ENCODE measurements at regions not wholly inside any gene's neighbourhood (a gene's known extent, or its start where the extent isn't known, plus 50 kb on each side); places are given as distances from the start of the nearest gene placed in this dataset.
"Not testable (repeated sequence)": the region's sequence is repeated elsewhere in the genome, so short reads cannot be mapped to it uniquely, and the experiment has no call there.

DNA sequence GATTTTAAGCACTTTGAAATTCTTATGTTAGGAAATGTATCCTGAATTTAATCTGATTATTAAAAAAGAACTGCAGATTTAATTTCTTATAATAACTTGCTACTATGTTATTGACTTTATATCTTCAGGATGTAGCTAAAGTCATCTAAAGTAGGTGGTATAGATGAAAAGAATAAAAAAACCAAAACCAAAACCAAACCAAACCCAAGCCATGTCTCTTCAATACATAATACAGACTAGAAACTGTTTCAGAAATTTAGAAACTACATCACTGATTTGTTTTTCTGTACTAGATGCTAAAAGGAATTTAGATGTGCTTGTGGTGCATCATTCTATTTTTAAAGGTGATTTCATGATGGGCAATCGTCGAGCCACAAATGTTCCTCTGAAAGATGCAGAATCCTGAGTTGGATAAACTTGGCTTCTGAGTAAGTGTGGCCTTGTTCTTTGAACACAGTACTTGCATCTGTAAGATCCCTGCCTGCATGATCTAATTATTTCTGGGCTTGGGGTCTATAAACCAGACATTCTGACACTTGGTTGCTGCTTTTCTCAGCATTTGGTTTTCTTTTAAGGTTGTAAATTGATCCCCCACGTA, 287.1 kb upstream of the SUCLG2 start:
- DNase-seq: no peak

DNA sequence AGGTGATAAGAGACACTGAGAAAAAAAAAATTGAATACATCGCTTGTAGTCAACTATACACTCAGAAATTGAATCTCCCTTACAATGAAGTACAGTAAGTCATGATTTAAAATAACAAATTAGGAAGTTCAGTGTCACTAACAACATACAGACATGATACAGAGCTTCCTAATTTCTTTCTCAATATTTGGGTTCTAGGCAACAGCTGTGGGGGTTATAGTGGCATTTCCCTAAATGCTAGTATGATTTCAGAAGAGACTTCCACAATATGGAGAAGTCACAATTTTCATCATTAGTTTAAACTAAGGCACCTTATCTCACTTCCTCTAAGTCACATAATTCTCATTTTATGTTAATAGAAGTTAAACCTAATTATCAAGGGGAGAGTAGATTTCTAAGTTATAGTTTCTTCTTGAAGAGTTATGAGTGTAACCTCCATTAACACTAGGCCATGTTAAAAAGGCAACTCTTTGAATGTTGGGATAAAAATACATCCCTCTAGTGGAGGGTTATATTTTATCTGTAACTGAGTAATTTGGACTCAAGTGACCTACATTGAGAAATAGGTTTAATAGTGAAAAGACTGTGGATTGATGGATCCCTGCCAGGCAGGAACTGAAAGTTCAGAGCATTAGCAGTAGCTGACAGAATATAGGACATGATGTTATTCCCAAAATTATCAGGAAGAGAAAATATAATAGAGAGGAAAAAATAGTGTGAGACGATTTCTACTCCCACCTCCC, 286.0 kb upstream of the SUCLG2 start:
- no peak for DNase-seq

DNA sequence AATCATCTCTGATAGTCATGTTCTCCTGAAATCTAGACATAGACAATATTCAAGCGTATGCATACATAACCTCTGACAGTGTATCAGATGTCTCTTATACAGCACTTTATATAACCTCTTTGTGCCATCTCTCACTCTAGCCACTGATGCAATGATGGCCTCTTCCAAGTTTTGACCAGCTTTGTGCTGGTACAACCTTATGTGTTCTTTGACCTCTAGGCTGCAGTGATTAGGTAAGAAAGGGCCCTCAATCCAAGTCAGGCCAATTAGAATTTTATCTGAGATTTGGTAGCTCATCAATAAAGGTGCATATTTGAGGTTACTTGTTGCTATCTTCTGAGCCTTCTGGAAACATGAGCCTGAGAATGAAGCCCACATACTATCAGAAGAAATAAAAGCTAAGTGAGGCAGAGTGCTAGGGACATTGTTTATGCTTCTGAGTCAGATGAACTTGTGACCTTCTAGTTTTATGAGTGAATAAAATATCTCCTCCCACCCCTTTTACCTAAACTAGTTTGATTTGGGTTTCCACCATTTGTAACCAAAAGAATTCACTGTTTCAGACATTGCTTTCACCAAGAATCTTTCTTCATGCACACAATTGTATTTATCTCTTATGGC, 283.2 kb upstream of the SUCLG2 start:
- DNase-seq: no peak

DNA sequence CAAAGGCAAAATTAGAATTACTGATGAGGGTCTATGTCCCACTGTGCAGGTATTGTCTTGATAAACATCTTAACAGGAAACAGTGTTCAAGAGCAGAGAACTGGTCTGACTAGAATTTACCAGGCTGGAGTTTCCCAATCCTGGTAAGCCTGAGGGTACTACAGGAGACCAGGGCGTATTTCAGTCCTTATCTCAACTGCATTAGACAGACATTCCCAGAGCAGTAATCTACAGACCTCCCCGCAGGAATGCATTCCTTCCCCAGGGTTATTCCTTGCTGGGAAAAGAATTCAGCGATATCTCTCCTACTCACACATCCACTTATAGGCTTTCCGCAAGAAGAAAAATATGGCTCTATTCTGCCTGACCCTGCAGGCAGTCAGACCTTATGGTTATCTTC, 276.0 kb upstream of the SUCLG2 start:
- DNase-seq: not testable (repeated sequence)

DNA sequence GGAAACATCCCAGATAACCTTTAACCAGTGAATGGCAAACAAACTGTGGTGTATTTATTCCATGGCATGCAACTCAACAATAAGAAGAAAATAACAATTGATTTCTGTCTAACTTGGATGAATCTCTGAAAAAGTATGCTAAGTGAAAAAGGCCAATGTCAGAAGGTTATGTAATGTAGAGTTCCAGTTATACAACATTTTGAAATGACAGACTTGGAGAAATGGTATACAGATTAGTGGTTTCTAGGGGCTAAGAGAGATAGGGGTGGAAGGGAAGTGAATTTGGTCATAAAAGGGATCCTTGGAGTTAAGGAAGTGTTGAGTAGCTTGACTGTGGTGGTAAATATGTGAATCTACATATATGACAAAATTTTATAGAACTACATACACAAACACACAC, 269.4 kb upstream of the SUCLG2 start:
- no peak for DNase-seq

DNA sequence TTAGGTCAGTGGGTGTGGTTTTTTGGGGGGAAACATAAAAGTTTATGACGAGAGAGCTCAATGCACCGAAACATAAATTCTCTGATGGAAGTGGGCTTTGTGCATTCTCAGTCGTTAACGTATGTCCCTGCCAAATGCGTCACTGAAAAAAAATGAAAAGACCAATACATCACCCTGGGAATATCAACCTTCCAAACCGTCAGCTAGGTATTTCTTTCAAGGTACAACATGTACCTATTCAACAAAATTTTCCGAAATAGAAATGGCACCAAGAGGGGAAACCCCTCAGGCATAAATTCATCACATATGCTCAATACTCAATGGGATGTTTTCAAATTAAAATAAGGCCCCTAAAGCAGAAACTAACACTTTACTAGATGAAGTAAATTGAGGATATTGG, 266.6 kb upstream of the SUCLG2 start:
- DNase-seq: no peak

DNA sequence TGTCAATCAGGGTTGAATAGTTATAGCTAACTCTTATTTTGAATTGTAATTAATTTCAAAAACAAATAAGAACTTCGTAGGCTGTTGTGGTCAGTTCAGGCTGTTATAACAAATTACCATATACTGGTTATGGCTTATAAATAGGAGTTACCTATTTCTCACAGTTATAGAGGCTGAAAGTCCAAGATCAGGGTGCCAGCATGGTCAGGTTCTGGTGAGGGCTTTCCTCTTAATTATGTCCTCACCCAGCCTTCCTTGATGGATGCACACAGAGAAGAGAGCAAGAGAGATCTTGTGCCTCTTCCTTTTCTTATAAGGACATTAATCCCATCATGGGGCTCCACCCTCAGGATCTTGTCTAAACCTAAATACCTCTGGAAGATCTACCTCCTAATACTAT, 265.9 kb upstream of the SUCLG2 start:
- DNase-seq: no peak

DNA sequence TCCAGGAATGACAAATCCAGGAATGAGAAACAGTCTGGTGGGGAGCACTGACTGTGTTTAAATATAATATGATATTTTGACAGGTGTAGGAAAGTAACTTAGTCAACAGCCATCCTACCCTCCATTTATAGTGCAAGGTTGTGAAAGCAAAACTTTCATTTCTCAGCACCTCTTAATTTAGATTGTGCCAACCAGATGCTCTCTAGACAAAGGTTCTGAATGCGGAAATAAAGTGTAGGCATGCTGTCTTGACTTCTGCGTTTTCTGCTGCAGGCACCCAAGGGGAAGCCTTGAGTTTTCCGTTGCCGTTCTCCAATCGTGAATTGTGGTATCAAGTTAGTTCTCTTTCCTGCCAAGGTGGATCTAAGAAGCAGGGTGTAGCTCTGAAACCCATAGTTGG, 261.9 kb upstream of the SUCLG2 start:
- DNase-seq: no peak

DNA sequence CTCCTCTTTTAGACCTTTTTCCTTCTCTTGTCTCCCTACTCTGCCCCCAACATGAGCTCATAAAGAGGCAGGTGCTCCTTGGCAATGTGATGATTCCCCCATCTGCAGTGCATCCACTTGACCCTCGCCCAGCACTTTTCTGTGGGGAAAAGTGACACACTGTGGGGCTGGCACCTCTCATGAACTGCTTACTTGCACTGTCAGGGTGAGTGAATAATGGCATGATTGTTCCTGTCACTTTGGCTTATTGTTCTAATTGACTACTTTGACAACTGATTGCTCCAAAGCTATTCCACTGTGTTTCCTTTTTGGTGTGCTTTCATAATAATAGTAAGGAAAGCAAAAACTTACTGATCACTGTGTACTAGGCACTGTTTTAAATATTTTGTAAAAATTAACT, 253.3 kb upstream of the SUCLG2 start:
- DNase-seq: no peak

DNA sequence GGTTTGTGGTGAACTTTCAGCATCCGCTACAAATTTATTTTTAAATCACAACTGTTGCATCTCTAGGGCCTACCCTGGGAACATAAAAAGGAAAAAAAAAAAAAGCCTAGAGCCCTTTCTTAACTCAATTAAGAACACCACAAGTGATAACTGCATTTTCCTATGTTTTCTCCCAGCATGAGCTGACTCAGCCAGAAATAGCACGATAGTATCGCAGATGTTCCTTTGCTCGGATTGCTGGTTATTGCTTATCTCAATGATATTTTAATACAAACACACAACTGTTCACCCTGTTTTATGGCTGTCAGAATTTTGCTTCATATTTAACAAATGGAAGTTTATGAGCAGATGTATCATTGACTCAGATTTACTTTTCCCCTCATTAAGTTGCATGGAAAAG, 251.8 kb upstream of the SUCLG2 start:
- DNase-seq: no peak

DNA sequence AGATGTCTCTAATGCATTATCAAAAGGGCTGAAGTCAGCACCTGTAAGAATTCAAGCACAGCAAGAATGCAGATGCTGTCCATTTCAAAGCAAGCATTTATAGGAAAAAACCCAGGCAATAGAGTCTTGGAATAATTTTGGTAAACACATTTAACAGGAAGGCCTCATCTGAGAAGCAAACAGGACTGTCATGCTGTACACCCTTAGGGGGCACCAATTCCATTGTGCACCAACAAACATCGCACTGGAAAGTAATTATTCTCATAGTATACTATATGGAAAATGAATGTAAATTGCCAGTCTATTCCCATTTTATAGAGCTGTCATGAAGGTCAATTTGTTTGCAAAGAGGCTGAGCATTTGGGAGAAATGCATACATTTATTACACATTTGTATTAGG, 247.3 kb upstream of the SUCLG2 start:
- DNase-seq: no peak

DNA sequence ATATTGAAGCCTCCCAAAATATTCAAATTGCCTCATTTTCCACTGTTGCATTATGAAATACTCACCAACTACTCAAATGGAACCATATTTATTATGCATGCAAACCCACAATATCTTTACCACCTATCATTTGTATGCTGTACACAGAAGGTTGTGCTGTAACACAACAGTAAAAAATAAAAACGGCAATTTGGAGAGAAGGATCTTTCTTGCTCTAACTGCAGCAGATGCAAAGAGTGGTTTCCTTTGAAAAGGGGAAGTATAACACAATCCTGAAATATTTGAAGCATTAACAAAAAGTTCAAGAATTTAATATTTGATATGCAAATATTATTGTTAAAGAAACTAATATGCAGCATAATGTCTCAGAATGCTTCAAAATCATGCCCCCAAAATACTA, 244.5 kb upstream of the SUCLG2 start:
- DNase-seq: no peak

DNA sequence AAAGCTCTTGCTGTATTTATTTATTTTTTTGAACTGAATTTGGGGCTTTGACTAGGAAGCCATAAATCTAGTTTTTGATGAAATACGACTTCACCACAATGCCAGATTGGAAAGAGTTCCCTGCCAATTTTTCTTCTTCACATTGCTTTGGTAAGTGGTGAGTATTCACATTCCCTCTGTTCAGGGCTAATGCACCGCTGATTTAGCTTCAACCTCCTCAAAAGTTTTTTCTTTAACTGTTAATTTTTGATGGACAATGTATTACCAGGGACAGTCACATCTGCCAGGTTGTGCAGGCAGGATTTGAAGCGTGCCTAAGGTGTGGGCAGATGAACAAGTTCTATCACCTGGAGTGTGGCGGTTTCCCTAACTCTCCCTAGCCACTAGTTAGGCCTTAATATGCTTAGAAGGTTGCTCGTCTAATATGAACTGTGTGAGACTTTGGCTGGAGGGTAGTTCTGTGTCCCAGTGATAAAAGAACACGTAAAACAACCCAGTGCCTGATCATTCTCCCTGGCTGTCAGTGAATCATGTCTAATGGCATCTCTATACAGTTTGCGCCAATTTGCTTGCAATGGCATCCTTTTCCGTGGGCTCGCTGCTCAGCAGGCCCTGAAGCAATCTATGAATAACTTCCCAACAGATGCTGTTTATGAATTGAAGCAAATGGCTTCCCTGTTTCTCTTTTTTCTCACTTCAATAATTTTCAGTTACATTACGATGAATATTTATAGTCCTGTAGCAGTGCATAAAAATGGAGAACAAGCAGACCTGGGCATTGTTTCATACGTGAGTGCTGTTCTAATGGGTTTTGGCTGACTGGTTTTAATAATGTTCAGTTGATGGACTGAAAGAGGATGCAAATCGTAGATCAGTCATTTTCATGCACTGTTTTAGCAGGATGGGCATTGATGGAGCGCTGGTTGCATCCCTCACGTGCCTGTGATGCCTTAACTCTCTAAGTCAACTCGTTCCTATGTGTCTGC, 243.2 kb upstream of the SUCLG2 start:
- no peak for DNase-seq

DNA sequence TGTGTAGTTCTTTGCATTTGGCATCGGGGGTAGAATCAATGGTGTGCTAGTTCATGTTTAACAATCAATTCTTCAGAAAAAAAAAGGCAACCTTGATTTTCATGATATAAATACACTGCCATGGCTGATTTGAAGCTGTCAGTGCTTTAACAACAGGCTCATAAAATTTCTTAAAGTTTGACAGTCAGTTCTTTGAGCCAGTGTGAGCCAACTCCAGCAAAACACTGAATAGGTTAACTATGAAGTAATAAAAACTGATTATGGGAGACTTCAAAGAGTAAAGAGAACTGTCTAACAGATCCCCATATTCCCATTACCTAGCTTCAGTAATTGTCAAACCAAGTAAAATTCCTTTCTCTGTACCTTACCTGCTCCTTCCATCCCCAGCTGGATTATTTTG, 241.7 kb upstream of the SUCLG2 start:
- no peak for DNase-seq

DNA sequence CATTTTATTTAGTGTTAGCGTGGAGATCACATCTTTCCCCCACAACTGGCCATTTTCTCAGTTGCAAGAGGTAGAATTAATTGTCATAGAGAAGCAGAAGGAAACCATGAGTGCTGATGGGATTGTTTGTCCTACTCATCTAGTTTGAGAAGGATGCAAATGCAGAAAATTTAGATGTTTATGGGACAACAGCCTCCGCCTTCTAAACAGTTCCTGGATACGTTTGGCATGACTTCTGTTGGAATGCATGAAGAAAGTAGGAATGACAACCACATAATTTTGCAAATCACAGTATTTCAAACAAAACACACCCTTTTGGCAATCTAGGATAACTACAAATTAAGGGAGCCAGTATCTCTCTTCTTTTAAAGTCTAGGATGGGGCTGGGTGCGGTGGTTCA, 240.1 kb upstream of the SUCLG2 start:
- DNase-seq: no peak

DNA sequence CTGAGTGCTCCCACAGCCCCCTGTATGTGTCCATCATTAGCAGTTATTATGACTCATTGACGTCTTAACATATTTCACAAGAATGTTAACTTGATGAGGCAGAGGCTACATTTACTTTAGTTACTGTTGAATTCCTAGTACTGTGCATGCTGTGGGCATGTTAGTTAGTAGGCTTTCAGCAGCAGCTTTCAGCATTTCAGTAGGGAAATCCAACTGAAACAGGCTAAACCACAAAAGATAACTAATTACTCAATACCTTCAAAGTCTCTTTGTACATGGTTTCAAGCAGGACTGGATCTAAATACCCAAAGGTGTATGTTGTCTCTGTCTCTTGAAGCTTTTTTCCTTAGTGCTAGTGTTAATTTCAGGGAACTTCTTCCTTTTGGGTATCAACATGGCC, 229.9 kb upstream of the SUCLG2 start:
- DNase-seq: no peak

DNA sequence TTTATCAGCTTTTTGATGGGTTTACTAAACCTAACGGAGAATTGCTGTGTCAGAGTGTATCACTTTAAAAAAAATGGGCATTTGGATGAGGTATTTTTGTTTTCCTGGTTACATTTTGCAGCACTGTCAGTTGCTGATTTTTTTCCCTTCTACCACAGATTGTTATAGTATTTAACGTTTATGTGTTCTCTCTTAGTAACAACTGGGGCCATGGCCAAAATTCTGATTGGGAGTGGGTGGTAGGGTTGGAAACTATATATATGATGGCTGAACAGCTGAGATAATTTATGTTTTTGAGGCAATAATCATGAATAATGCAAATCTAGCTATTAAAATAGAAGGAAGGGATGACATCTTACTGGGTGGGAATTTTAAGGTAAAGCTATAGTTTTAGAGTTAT, 229.4 kb upstream of the SUCLG2 start:
- no peak for DNase-seq

DNA sequence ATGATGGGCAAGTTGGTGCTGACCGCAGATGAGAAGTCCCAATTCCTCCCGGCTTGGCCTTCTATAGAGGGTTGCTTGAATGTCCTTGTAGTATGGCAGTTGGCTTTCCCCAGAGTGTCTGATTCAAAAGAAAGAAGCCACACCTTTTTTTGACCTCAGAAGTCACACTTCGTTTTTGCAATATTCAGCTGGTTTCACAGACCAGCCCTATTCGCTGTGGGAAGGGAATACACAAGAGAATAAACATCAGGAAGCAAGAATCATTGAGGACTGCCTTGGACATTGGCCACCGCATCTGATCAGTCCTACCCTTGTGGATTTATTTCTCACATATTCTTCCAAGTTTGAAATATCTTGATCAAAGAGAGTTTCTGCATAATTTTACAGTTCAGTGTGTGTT, 228.6 kb upstream of the SUCLG2 start:
- DNase-seq: no peak

DNA sequence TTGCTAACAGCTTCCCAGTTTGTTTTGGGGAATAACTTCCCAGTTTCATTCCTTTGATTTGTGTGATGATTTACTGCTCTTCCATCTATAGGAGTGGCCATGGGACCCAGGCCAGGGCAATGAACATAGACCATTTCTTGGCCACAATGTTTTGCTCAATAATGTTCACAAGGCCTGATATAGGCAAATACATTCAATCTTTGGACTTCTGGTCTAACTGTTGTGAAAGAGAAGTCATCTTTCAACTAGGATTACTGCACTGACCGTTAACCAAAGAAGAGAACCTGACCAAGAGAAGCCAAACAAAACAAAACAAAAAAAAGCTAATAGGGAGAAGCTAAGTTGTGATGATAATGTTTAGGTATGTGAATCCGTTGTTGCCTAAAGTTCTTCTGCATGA, 221.8 kb upstream of the SUCLG2 start:
- no peak for DNase-seq

DNA sequence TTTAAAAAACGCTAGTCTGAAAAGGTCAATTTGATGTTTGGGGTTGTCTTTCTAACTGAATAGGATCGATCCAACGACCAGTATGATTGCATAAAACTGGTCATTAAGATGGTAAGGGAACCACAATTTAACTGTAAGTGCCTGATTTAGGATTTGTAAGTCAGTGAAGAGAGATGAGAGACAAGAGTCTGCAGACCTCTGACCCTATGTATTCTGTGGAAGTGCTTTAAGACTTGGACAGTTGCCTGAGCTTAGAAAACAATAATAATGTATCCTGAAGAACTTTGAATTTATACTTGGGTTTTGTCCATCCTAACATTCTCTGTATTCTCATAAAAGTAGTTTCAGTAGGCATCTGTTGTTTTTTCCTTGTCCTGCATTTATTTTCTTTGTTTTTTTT, 221.4 kb upstream of the SUCLG2 start:
- DNase-seq: no peak

DNA sequence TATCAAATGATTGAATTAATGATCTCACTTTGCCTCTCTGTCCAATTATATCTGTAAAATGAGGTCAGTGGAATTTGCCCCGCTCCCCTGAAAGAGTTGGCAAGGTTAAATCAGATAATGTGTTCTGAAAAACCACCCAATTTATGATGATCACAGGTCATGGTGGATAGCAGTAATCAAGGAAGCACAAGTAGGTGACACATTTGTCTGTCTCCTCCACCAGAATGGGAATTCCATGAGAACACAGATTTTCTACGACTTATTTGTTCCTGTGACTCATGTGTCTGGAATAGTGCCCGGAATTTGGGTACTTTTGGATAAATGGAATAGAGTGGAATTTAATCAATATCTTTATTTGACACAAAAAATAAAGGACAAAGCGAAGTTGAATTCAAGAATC, 220.9 kb upstream of the SUCLG2 start:
- DNase-seq: no peak

DNA sequence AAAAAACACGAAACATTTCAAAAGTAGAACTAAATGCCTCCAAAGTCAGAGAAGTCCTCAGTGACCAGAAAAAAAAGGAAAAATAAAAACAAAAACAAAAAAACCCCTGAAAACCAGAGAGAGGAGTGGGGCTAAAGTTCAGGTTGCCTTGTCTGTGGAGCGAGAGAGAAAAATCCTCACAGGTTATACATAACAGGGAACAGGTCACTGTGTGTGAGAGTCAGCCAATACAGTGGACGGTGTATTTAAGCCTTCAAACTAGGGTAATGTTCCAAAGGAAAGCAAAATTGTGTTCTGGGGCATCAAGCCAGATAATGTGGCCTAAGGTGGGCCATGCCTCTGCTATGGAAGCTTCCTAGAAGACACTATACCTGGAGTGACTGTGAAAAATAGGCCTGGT, 216.1 kb upstream of the SUCLG2 start:
- no peak for DNase-seq

DNA sequence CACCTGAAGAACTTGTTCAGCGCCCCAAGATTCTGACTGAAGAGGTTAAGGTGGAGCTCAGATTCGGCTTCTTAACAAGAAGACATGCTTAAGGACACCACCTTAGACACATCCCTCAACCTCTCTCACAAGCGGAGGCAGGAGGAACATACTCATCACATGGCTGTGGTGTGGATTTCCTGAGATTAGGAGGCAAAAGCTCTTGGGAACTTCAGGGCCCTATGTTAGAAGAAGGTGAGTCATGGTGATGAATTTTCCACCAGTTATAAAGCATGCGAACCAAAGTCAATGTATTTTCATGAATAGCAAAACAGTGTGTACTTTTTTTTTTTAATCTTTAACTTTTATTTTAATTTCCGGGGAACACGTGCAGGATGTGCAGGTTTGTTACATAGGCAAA, 212.2 kb upstream of the SUCLG2 start:
- DNase-seq: no peak
